Stimulated activated CD8-positive, alpha-beta memory T cell treated with anti-CD3 and anti-CD28 coated beads, Interleukin-4, amount 100 ng/mL, for 48 hours (primary cell): ENCODE measurements at regions not wholly inside any gene's neighbourhood (a gene's known extent, or its start where the extent isn't known, plus 50 kb on each side); places are given as distances from the start of the nearest gene placed in this dataset.

ENCODE experiments used
- DNase-seq: peaks from one replicate; pipeline ENCODE4 v3.0.0-alpha.2; 2020

DNA sequence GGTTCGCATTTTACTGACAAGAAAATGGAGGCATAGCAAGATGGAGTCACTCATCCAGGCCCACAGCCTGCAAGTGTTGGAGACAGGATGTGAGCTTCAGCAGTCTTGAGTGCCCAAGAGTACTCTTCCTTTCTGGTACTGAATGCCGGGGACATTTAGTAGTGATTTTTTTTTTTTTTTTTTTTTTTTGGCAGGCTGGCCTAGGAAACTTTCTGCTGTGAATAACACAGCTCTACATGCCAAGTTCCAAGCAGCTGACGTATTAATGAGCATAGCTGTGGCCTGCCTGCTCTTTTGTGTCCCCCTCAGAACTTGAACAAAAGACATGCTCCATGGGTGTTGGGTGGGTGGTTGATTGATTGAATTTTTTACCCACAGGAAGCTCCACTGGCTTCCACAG, 195.5 kb upstream of the CADM1 start:
- no peak for DNase-seq

DNA sequence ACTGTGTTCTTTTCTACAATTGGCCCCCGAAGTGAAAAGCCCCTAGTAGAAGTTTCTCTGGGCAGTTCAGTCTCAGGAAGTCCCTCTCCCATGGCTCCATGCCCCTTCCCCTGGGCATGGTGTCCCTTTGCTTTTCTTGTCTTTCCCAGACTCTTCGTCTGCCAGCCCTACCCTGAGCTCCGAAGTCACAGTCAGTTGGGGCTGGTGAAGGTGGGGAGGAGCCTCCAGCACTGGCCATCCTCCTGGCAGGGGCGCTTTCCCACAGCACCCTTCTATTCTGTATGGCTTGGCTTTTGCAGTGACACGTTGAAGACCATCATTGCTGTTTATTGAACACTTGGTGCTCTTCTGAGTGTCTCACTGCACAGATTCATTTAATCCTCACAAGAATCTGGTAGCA, 195.1 kb upstream of the CADM1 start:
- no peak for DNase-seq

DNA sequence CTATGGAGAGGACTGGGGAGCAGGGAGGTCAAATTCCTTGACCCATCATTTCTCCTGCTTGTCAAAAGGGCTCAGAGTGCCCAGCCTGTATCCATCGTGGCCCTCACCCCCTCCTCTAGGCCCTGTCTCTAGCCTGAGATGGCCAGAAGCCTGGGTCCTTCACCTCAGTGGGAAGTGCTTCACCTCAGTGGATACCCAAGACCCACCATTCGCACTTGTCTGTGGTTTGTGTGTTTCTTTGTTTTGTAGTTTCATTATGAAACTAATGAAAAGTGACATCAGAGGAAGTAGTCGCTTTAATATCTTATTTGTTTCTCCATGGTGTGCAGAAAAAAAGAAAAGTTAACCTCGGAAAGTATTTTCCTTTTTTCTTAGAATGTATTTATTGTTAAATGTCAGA, 194.0 kb upstream of the CADM1 start:
- no peak for DNase-seq

DNA sequence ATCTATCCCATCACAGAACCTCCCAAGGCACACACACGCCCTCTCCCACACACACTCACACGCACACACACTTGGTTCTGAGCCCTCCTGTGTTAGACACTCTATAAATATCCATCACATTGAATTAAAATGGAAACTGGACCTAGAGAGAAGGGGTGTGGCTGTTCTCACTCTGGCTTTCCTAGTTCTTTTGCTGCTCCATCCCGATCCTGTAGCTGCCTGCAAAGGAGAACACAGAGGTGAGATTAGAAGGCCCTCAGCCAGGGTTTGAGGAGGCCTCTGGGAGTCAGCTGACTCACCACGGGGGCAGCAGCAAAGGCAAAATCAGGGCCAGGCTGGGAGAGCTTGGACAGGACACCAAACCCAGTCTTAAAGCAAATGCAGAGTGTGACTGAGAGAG, 192.3 kb upstream of the CADM1 start:
- no peak for DNase-seq

DNA sequence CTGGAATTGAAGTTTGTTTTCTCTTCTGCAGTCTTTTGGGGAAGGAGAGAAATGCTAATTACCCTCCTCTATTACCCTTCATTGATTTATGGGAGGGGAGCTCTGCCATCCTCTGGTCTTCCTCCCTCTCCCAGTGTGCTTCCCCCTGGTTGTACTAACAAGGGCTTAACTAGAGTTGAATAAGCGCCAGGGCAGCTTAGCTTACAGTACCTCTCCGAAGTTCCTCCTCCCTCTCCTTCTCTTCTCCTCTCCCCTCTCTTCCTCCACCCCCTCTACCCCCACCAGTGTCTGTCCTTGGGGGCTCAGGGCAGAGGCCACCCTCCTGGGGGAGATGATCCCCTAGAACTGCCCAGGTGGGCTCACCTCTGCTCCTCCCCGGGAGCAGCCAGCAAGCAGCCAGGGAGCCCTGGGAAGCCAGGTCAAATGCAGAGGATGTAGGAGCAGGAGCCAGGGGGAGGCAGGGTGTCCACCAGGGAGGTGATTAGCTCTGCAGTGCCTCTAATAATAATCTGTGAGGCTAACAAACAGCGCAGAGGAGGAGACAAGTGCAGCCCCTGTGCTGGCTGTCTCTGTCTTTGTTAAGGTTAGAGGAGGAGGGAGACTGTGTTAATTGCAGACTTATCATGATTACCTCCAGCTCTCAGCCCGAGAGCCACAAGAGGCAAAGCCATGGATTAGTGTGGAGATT, 191.6 kb upstream of the CADM1 start:
- DNase-seq = no peak

DNA sequence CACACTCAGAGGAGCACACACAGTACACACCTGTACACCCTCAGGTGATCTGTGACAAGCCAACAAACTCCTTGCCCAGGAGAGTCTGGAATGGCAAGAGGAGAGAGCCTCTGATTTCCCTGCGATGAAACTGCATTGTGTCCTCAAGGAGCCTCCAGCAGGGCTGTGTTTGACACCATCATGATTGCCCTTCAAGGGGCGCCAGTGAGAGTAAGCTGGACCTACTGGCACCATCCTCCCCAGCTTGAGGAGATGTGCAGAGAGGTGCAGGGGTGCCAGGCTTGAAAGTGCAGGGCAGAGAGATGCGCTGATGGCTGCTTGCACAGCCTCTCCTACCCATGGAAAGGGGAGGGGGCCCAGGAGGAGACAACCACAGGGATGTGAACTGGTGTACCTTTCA, 188.8 kb upstream of the CADM1 start:
- no peak for DNase-seq

DNA sequence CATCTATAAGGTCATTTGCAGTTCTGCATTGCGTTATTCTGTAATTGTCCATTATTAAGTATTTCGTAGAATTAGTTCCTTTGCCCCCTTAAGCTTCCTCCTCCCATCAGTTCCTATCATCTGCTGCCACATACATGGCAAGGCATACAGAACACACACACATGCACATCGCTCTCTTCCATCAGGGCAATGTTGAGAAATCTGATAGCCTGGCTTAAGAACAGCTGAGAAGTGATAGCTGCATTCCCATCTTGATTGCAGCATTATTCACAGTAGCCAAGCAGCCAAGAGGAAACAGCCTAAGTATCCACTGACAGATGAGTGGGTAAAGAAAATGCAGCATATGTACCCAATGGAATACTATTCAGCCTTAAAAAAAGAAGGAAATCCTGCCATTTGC, 186.8 kb upstream of the CADM1 start:
- no peak for DNase-seq

DNA sequence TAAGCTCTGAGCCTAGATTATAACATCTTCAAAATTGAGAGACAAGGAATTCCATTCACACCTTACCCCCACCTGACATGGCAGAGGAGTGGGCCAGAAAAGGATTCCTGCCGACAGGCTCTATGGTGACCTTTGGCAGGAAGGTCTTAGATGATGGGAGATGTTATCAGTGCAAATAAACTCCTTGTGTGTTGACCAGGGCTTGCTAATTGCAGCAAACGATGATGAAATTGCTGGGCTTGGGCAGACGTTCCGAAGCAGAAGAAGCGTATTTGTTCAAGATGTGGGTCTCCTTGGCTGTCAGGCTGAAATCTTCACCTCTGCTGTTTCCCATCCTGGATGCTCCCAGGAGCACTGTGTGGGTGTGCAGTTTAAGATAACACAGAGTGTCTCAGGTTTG, 183.7 kb upstream of the CADM1 start:
- DNase-seq = no peak

DNA sequence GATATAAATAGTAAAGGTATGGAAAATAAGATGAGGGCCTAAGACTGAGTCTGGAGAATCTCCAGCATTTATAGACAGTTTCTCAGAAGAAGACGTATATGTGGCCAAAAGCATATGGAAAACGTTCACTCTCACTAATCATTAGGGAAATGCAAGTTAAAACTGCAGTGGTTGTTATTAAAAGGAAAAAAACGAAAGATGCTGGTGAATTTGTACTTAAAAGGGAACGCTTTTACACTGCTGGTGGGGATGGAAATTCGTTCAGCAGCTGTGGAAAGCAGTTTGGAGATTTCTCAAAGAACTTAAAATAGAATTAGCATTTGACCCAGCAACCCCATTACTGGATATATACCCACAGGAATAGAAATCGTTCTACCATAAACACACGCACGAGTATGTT, 180.5 kb upstream of the CADM1 start:
- DNase-seq = no peak

DNA sequence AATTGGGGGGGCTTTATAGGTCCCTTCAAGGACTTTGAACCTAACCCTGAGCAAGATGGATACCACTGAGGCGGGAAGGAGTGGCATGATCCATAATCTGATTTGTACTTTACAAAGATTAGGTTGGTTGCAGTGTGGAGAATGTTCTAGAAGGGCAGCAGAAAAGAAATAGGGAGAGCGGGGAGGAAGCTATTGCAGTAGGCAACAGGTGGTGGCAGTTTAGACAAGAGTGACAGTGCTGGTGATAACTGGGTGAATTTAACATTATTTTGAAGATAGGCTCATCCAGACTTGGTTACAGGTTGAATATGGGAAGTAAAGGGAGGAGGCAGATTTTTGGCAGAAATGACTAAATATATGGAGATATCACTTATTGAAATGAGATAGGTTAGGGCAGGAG, 179.9 kb upstream of the CADM1 start:
- DNase-seq = no peak

DNA sequence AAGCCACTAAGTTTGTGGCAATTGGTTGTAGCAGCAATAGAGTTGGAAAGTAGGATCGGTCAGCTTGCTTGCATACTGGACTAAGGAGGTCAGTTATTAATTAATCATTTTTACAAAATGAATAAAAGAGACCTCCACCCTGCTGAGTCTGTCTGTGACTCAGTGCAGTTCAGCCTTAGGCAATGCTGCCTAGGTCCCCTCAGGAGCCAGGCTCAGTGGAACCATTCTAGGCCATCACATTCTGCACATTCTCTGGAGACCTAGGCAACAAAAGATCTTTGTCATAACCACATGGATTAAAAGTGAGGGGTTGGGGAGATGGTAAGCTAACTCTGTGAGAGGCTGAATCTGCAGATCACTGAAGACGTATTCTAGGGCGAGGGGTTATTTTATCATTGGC, 178.7 kb upstream of the CADM1 start:
- no peak for DNase-seq

DNA sequence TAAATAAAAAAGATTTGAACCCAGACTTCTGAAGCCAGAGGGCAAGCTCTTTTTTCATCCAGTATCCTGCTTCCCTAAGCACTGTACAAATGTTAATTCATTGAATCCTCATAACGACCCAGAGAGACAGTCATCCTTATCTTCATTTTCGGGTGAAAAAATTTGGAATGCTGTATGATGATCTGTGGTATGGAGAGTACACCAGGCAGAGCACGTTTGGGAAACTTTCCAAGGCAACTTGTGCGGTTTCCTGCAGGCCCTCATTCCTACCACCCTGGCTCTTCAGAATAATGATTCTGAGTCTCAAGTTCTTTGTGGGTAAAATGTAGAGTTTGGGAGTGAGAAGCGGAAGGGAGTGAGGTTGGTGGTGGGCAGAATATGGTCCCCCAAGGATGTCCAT, 177.9 kb upstream of the CADM1 start:
- DNase-seq = no peak

DNA sequence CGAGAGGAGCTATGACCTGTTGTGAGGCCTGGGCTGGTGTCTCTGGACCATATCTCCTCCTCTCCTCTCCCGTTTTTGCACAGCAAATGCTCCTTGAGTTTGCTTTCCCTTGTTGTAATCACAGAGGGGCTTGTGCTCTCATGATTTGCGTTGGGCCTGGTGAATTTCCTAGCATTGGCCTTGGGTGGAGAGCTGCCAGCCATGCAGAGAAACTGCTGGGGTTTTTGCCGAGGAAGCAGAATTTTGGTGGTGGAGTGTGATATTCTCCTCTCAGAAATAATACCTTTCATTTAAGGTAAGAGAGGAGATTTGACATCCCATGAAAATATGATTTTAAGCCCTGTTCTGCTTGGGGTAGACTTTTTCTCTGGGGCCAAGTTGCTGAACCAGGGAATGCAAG, 175.7 kb upstream of the CADM1 start:
- no peak for DNase-seq

DNA sequence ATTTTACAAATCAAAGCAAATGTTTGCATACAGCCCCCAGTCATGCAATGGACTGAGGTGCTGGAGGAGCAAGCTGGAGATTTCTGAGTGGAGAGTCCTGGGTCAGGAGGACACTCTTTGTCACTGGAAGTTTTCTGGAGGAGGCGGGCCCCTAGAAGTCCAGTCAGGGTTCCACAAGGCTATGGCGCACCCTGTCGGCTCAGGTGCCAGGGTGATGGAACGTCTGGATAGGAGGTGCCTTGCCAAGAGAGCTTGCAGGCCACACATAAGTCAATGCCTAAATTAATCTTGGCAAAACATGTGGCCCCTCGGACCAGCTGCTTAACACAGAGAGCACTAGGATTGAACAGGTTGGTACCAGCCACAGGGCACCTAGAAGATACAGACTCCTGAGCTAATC, 174.7 kb upstream of the CADM1 start:
- no peak for DNase-seq

DNA sequence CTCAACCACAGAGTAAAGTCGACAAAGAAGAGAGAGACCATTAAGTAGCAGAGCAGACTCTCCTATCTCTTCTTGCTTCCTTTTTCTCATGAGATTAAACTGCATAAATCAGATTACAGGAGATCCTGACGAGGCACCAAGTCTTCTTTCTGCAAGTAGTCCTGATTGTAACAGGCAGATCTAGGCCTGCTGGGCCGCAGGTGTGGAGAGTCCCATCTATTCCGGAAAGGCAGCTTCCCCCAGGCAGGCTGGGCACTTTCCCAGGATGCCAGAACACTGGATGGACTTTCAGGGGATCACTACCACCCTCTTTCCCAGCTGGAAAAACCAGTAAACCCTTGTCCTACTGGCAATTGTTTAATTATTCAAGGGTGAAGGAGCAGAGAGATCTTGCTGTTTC, 173.0 kb upstream of the CADM1 start:
- DNase-seq = no peak

DNA sequence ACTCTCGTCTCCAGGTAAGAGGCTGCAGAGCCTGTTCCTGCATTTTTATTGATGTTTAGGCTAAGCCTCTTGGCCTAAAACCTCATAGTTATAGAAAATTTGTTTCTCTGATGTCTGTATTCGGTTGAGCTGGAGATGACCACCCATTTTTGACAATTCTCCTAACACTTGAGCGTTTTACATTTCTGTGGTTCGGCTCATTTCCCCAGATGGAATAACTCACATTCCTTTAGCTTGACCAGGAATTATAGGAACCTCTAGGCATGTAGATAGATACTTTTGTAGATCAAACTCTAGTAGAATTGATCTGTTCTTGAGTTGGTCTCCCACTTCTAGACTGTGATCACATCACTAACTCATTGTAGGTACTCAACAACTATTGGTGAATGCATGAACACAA, 172.6 kb upstream of the CADM1 start:
- no peak for DNase-seq

DNA sequence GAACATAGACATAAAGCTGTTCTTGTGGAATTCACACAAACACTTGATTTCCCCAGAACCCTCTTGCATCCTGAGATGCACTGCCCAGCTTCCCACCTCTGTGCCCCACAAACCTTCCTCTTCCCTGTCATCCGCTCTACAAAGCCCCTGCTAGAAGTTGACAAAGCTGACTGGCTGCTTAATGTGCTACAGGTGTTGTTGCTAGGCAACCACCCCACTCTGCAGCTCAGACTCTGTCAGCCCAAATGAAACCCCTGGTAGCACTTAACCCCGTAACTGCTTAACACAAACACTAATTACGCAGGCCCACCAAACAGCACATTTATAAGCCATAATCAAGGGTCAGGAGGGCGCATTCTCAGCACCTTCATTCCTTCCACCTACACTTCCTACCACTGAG, 172.0 kb upstream of the CADM1 start:
- DNase-seq = no peak

DNA sequence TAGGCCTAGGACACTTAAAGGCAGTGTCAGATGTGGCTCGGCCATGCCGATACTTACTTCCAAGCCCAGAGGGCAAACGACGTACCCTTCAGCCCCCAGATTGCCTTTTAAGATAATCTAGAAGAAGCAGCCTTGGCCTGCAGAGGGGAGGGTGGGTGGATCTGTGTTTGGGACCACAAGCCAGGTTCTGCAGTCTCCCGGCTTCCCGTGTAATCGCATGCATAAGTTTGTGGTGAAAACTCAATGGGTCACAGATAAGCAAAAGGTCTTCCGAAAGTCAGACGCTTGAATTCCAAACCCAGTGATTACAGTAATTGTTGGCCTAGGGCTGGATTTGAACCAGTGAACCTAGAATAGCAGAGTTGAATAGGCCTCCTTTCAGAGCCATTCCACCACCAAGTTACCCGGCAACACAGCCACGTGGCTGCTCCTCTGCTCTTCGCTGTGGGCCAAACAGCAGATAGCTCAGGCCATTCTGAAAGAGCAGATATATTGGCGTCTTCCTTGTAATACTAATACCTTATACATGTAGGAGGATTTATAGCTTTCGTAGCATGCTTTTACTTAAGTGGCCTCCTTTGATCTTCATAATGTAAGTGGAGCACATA, 170.8 kb upstream of the CADM1 start:
- no peak for DNase-seq

DNA sequence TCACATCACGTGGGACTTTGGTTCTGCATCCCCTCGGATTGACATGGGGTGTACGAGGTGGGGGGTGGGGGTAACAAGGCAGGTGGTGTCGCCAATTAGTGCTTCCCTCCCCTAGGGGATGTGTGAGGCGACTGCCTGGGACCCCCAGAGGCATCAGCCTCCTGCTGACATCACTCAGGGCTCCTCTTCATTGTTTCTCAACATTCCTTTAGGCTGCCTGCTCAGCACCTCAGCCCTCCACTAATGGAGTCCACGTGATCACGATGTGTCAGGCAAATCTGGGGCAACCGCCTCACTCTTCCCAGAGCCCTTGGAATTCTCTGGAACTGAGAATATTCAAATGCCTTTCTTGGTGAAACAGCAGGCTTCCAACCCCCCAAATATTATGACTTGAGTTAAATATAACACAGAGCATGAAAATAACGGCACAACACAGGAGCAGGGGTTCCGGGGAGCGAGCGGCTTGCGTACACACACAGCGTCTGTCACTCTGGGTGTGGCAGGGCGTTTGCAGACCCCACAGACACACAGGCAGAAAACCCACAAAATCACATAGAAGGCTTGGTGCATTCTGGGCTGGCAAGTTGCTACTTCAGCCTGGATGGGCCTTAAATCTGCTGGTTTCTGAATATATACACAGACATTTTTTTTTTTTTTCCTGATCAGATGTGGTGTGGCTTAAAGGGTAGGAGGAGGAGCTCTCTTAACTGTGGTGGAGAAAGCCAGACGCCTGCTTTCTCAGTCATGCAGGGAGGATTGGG, 170.1 kb upstream of the CADM1 start:
- no peak for DNase-seq

DNA sequence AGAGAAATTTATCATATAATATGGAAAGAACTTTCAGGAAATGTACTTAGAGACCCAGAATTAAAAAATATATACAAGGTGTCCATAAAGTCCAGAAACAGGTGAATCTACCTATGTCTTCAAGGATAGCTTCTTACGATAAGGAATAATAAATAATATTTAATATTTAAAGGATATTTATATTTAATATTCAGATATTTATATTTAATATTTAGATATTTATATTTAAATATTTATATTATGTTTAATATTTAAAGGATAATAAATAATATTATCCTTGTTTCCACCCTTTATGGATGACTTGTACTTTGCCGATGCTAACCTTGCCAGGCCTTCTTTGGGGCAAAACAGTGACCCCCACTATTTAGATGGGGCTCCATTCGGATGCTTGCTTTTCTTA, 169.5 kb upstream of the CADM1 start:
- DNase-seq = no peak

DNA sequence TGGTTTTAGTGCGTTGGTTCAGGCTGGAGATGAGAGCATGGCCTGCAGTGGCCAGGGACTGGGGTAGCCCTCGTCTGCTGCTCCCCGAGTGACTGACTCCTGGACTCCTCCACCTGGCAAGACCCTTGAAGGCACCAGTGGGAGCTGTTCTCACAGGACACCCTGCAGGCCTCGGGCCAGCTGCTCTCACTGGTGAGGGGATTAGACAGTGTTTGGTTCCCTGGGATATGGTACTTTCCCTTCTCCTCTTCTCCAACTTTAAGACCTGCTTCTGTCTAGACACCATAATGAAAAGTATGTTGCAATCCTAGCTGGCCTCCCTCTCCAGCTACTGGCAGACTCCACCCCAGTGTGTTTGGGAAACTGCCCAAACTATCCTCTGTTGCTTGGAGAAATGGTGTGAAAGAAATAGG, 168.8 kb upstream of the CADM1 start:
- DNase-seq = no peak

DNA sequence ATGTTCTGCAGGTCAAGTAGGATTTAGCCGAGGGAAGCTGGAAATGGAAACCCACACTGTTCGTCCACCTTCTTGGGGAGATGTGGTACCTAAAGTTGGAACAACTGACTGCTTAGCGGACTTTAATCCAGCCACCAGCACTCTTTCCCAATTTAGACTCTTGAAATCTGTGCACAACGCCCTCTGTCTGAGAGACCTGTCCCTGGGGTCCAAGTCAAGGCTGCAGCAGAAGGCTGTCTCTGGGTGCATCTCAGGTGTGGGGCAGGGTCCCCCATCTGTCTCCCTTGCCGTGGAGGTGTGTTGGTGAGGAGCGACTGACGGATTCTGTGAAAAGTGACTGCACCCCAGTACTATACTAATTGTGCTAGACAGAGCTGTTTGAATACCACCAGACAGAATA, 168.2 kb upstream of the CADM1 start:
- no peak for DNase-seq

DNA sequence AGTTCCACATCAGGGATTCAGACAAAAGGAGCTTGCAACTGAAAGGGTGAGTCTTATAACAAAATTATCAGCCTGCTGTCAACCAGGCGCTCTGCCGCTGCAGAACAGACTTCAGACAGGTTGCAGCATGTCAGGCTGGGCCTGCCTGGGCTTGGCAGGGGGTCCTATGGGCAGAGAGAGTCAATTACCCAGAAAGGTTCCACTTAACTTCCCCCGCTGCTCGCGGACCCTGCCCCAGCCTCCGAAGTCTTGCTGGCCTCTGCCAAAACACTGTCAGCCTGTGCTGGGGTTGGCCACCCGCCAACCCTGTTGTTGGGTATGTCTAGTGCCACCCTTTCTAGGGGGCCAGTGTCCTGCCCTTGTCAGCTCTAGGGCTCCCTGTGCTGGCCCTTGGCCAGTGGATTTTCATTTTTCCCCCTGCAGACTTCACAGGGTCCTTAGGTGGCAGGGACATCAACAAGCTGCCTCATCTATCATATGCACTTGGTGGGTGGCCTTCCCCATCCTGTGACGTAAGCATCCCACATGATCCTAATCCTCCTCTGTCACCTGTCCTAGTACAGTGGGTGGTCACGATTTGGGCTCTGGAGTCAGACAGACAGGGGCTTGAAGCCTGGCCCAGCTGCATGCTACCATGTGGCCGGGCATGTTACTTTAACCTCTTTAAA, 166.5 kb upstream of the CADM1 start:
- DNase-seq = no peak

DNA sequence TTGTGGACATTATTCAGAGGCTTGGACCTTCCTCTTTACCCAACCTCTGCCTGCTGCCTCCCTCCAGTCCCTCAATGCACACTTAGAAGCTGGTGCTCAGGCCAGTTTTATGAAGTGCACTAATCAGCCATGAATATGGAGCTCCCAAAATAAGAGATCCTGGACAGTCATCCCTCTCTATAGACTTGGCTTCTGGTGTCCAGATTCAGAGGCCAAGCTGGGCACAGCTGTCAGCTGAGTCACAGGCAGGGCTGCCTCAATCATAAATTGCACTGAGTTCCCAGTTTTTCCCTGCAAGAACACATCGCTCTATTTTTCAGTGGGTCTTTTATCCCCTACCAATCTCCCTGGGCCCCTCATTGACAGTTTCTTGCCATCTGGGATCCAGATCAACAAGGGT, 161.7 kb upstream of the CADM1 start:
- no peak for DNase-seq
